Osteocyte (in vitro differentiated cells): ENCODE measurements at regions not wholly inside any gene's neighbourhood (a gene's known extent, or its start where the extent isn't known, plus 50 kb on each side); places are given as distances from the start of the nearest gene placed in this dataset.

Experiments
- DNase-seq: peaks from one replicate; pipeline ENCODE4 v3.0.0; 2021; ENCODE audit warnings: mixed read lengths; ENCODE audit not compliant: unreplicated experiment; ENCODE audit errors: extremely low spot score
- H3K27ac Mint-ChIP-seq: one replicate; pipeline ENCODE4 v1.8.0; 2021; ENCODE audit warnings: mild to moderate bottlenecking, mixed read lengths; ENCODE audit not compliant: unreplicated experiment
- H3K27me3 Mint-ChIP-seq: one replicate; pipeline ENCODE4 v1.8.0; 2021; ENCODE audit warnings: mixed read lengths; ENCODE audit not compliant: unreplicated experiment
- H3K36me3 Mint-ChIP-seq: one replicate; pipeline ENCODE4 v1.8.0; 2021; ENCODE audit warnings: mixed read lengths; ENCODE audit not compliant: unreplicated experiment
- H3K4me1 Mint-ChIP-seq: one replicate; pipeline ENCODE4 v1.8.0; 2021; ENCODE audit warnings: mixed read lengths; ENCODE audit not compliant: unreplicated experiment
- H3K4me3 Mint-ChIP-seq: one replicate; pipeline ENCODE4 v1.8.0; 2021; ENCODE audit warnings: mild to moderate bottlenecking, moderate library complexity, mixed read lengths; ENCODE audit not compliant: unreplicated experiment
- H3K9me3 Mint-ChIP-seq: one replicate; pipeline ENCODE4 v1.8.0; 2021; ENCODE audit warnings: mixed read lengths; ENCODE audit not compliant: unreplicated experiment
- CTCF ChIP-seq: fragments of 200-600 bp; sonication (generic); IDR thresholded peaks from 2 replicates; pipeline ENCODE4 v1.5.0; 2021; ENCODE audit warnings: antibody characterized with exemption, mild to moderate bottlenecking, moderate library complexity

GRCh38 chr1:23609971-23610370 is 50.7 kb upstream of the ID3 start:
- no peak overlapping the region for H3K27ac Mint-ChIP-seq
- H3K4me1 Mint-ChIP-seq, result no peaks in the 10 kb centered on the region
- no peak for TF ChIP-seq CTCF
- H3K4me3 Mint-ChIP-seq, result no peak overlapping the region
- no peaks in the 10 kb centered on the region for H3K9me3 Mint-ChIP-seq
- H3K27me3 Mint-ChIP-seq, result peaks cover 12% of the 10 kb centered on the region
- H3K36me3 Mint-ChIP-seq, result peaks cover 2% of the 10 kb centered on the region
- no peak for DNase-seq
